B cell (primary cell): ENCODE measurements at regions not wholly inside any gene's neighbourhood (a gene's known extent, or its start where the extent isn't known, plus 50 kb on each side); places are given as distances from the start of the nearest gene placed in this dataset.

Experiments
- ATAC-seq: fragments of 200-7000 bp; cut with Tn5 transposase; one replicate; pipeline ENCODE4 v1.10.0; 2021; ENCODE audit warnings: low read depth, mild to moderate bottlenecking, moderate number of reproducible peaks, moderate library complexity
- CTCF ChIA-PET: fragments of 350-600 bp; sonication (Branson Sonifier 250); formaldehyde crosslinking; loops from one replicate; lab custom pipeline; 2021; ENCODE audit warnings: antibody characterized with exemption, inconsistent platforms; lab: Charles Lee
- POLR2A ChIA-PET: fragments of 350-600 bp; sonication (Branson Sonifier 250); formaldehyde crosslinking; loops from one replicate; lab custom pipeline; 2021; ENCODE audit warnings: antibody characterized with exemption; lab: Charles Lee
- DNase-seq: peaks from one replicate; pipeline ENCODE4 v3.0.0; 2013
- H2AFZ ChIP-seq: 2 replicates; pipeline ENCODE4 v1.6.1; 2012; ENCODE audit warnings: mild to moderate bottlenecking, low read depth, low read length; ENCODE audit not compliant: insufficient read depth, poor library complexity, severe bottlenecking
- H3K27ac ChIP-seq, 2 donors: 1 replicate in 1 of 2; 2 replicates in 1 of 2; pipeline ENCODE4 v1.5.1; 2012 to 2013; ENCODE audit warnings: low read length in 2 of 2, mild to moderate bottlenecking in 2 of 2, moderate library complexity in 1 of 2
- H3K27me3 ChIP-seq, 4 experiments: fragments of 200-600 bp in 1 of 4; sonication (generic) in 1 of 4; replicated peaks in 1 of 4; 1 replicate in 2 of 4; 2 replicates in 2 of 4; pipeline versions ENCODE4 v1.6.1 to v1.7.0; 2013 to 2016; ENCODE audit warnings: low read length in 3 of 4, mild to moderate bottlenecking in 2 of 4, mixed read lengths in 1 of 4, moderate library complexity in 1 of 4; ENCODE audit not compliant: insufficient read depth in 4 of 4, control insufficient read depth in 3 of 4; ENCODE audit errors: control extremely low read depth in 1 of 4
- H3K36me3 ChIP-seq, 2 experiments: replicated peaks in 1 of 2; 1 replicate in 1 of 2; 2 replicates in 1 of 2; pipeline versions ENCODE4 v1.6.1 to v1.7.1; 2013; ENCODE audit warnings: low read length in 1 of 2; ENCODE audit not compliant: insufficient read depth in 2 of 2, control insufficient read depth in 1 of 2; ENCODE audit errors: control extremely low read depth in 1 of 2, extremely low read depth in 1 of 2
- H3K4me1 ChIP-seq, 2 donors: fragments of 200-600 bp in 1 of 2; sonication (generic) in 1 of 2; 1 replicate in 1 of 2; 2 replicates in 1 of 2; pipeline versions ENCODE4 v1.5.1 to v1.6.1; 2013 to 2017; ENCODE audit warnings: low read length in 2 of 2; ENCODE audit not compliant: control insufficient read depth in 2 of 2, insufficient read depth in 2 of 2
- H3K4me2 ChIP-seq: replicated peaks from 2 replicates; pipeline ENCODE3; 2012; ENCODE audit warnings: mild to moderate bottlenecking, low read depth, low read length; ENCODE audit not compliant: poor library complexity, severe bottlenecking
- H3K4me3 ChIP-seq, 5 experiments: fragments of 200-600 bp in 1 of 5; sonication (generic) in 1 of 5; 1 replicate in 3 of 5; 2 replicates in 2 of 5; pipeline versions ENCODE4 v1.5.1 to v1.7.0; 2011 to 2016; ENCODE audit warnings: low read length in 4 of 5, mild to moderate bottlenecking in 4 of 5, low read depth in 2 of 5, control low read depth in 1 of 5, moderate library complexity in 1 of 5; ENCODE audit not compliant: insufficient read depth in 1 of 5; ENCODE audit errors: control extremely low read depth in 1 of 5, extremely low read depth in 1 of 5
- H3K79me2 ChIP-seq: fragments of 200-600 bp; sonication (generic); one replicate; pipeline ENCODE4 v1.6.0; 2016; ENCODE audit warnings: low read length; ENCODE audit not compliant: control insufficient read depth, insufficient read depth
- H3K9ac ChIP-seq: fragments of 200-600 bp; sonication (generic); 2 replicates; pipeline ENCODE4 v1.6.1; 2017; ENCODE audit warnings: mild to moderate bottlenecking, low read length, moderate library complexity
- H3K9me3 ChIP-seq, 3 donors: one replicate each; pipeline versions ENCODE4 v1.6.1 to v1.7.1; 2013; ENCODE audit warnings: low read length in 2 of 3; ENCODE audit not compliant: control insufficient read depth in 2 of 3, insufficient read depth in 1 of 3; ENCODE audit errors: control extremely low read depth in 1 of 3
- H4K20me1 ChIP-seq: 2 replicates; pipeline ENCODE4 v1.6.0; 2012; ENCODE audit warnings: mild to moderate bottlenecking, low read length; ENCODE audit not compliant: insufficient read depth, control insufficient read depth, poor library complexity, severe bottlenecking
- H3K27ac Mint-ChIP-seq: one replicate; pipeline ENCODE4 v1.8.0; 2021; ENCODE audit warnings: mixed read lengths
- H3K27me3 Mint-ChIP-seq: one replicate; pipeline ENCODE4 v1.8.0; 2021; ENCODE audit warnings: mixed read lengths
- H3K4me1 Mint-ChIP-seq: one replicate; pipeline ENCODE4 v1.8.0; 2021; ENCODE audit warnings: mixed read lengths
- H3K4me3 Mint-ChIP-seq: one replicate; pipeline ENCODE4 v1.8.0; 2021; ENCODE audit warnings: mixed read lengths
- H3K9me3 Mint-ChIP-seq: one replicate; pipeline ENCODE4 v1.8.0; 2022; ENCODE audit warnings: mixed read lengths; ENCODE audit not compliant: insufficient read depth
- CTCF ChIP-seq: fragments of 200-600 bp; IDR thresholded peaks from one replicate; pipeline ENCODE4 v1.8.0; 2022; ENCODE audit warnings: antibody characterized with exemption, mild to moderate bottlenecking
- EZH2 ChIP-seq: IDR thresholded peaks from 2 replicates; pipeline ENCODE4 v1.6.1; 2012; ENCODE audit warnings: borderline replicate concordance, low read depth, mild to moderate bottlenecking, moderate library complexity, low read length; ENCODE audit not compliant: insufficient read depth, poor library complexity, severe bottlenecking
- WGBS: methylation state at CpG from one replicate; pipeline ENCODE4 v1.1.5; 2013; ENCODE audit warnings: missing lambda C conversion rate; ENCODE audit not compliant: insufficient coverage; 5-methylcytosine and 5-hydroxymethylcytosine counted together
- intact Hi-C: fragments of 100-400 bp; cut with micrococcal nuclease; formaldehyde crosslinking; loops from one replicate; pipeline ENCODE4 v1.10.0; 2022

- ChIA-PET POLR2A (no interaction called here), CTCF (no interaction called here)
- H3K4me3 Mint-ChIP-seq: no peak overlapping the region
- Histone ChIP-seq H3K27me3 (no peaks in the 10 kb centered on the region), H3K9ac (no peak overlapping the region), H3K4me1 (no peaks in the 10 kb centered on the region), H3K36me3 (no peaks in the 10 kb centered on the region), H3K79me2 (no peaks in the 10 kb centered on the region), H4K20me1 (no peaks in the 10 kb centered on the region), H2AFZ (no peak overlapping the region), H3K9me3 (no peaks in the 10 kb centered on the region), H3K4me2 (no peak overlapping the region), H3K4me3 (no peak overlapping the region), H3K27ac (no peak overlapping the region)
- H3K27ac Mint-ChIP-seq: no peak overlapping the region
- DNase-seq (no peak), ATAC-seq (no peak)
- no peaks in the 10 kb centered on the region for H3K4me1 Mint-ChIP-seq
- intact Hi-C loops: no loop called here
- no CpG with 5 or more reads among the region's 3 CpGs for WGBS
- TF ChIP-seq EZH2 (no peak), CTCF (no peak)
- H3K27me3 Mint-ChIP-seq: peaks cover 22% of the 10 kb centered on the region
- H3K9me3 Mint-ChIP-seq: peaks cover 8% of the 10 kb centered on the region
Observed at GRCh38 chr1:220367833-220368232, 95.6 kb upstream of the RAB3GAP2 start.

GRCh38 chr1:220366269-220366668 lies 94.0 kb upstream of the RAB3GAP2 start:
- POLR2A ChIA-PET: no interaction called here
- no peak for DNase-seq
- H3K4me1 ChIP-seq: no peaks in the 10 kb centered on the region
- peaks cover 8% of the 10 kb centered on the region for H3K9me3 Mint-ChIP-seq
- CTCF ChIA-PET: no interaction called here
- H3K27ac Mint-ChIP-seq: no peak overlapping the region
- no peak for ATAC-seq
- H4K20me1 ChIP-seq: no peaks in the 10 kb centered on the region
- H3K4me3 ChIP-seq: no peak overlapping the region
- WGBS: 100% methylated on average over 1 of the region's 2 CpGs
- H3K79me2 ChIP-seq: no peaks in the 10 kb centered on the region
- no peak overlapping the region for H3K27ac ChIP-seq
- H3K27me3 ChIP-seq: no peaks in the 10 kb centered on the region
- H2AFZ ChIP-seq: no peak overlapping the region
- H3K4me3 Mint-ChIP-seq: no peak overlapping the region
- no peaks in the 10 kb centered on the region for H3K36me3 ChIP-seq
- intact Hi-C loops: no loop called here
- H3K27me3 Mint-ChIP-seq: peaks cover 27% of the 10 kb centered on the region
- no peaks in the 10 kb centered on the region for H3K4me1 Mint-ChIP-seq
- H3K4me2 ChIP-seq: no peak overlapping the region
- H3K9ac ChIP-seq: no peak overlapping the region
- H3K9me3 ChIP-seq: no peaks in the 10 kb centered on the region
- TF ChIP-seq CTCF: no peak
- no peak for TF ChIP-seq EZH2
